Omental fat pad (tissue), 3 donors: ENCODE measurements at regions not wholly inside any gene's neighbourhood (a gene's known extent, or its start where the extent isn't known, plus 50 kb on each side); places are given as distances from the start of the nearest gene placed in this dataset.
"Not testable (repeated sequence)": the region's sequence is repeated elsewhere in the genome, so short reads cannot be mapped to it uniquely, and the experiment has no call there.

Experiments
- ATAC-seq: fragments of 150-250 bp; one replicate; pipeline ENCODE4 v1.9.1; 2016; ENCODE audit warnings: mild to moderate bottlenecking, moderate library complexity; ENCODE audit not compliant: low FRiP score
- DNase-seq: peaks from one replicate; pipeline ENCODE4 v3.0.0-alpha.2; 2019; ENCODE audit warnings: low spot score
- CTCF ChIP-seq, 3 donors: fragments of 450-650 bp; IDR thresholded peaks; one replicate each; pipeline ENCODE4 v1.5.1; 2016 to 2017; ENCODE audit warnings: antibody characterized with exemption in 3 of 3, mild to moderate bottlenecking in 3 of 3, moderate library complexity in 2 of 3

GRCh38 chr5:51712201-51712600 is 329.0 kb downstream of the ISL1 start:
- DNase-seq: no peak
- TF ChIP-seq CTCF (IDR thresholded peaks at IDR 0.05): no peak
- ATAC-seq: no peak

- ATAC-seq, DNase-seq: not testable (repeated sequence)
These were observed 332.2 kb downstream of the ISL1 start for GRCh38 chr5:51715445-51715844.

- ATAC-seq (no peak), DNase-seq (no peak)
- no peak for TF ChIP-seq CTCF (IDR thresholded peaks at IDR 0.05)
These were observed 348.3 kb downstream of the ISL1 start for GRCh38 chr5:51731421-51732029.

GRCh38 chr5:51732304-51732703 is 349.1 kb downstream of the ISL1 start:
- DNase-seq (no peak), ATAC-seq (no peak)
- no peak for TF ChIP-seq CTCF (IDR thresholded peaks at IDR 0.05)

GRCh38 chr5:51734677-51735076 is 351.4 kb downstream of the ISL1 start:
- ATAC-seq (no peak), DNase-seq (no peak)
- TF ChIP-seq CTCF (IDR thresholded peaks at IDR 0.05): no peak

GRCh38 chr5:51746023-51746422 is 362.8 kb downstream of the ISL1 start:
- TF ChIP-seq CTCF (IDR thresholded peaks at IDR 0.05): no peak
- ATAC-seq (no peak), DNase-seq (no peak)

- ATAC-seq (no peak), DNase-seq (no peak)
- no peak for TF ChIP-seq CTCF (IDR thresholded peaks at IDR 0.05)
These were observed 365.4 kb downstream of the ISL1 start for GRCh38 chr5:51748647-51749046.
